HCT116 (cell line): ENCODE measurements at regions not wholly inside any gene's neighbourhood (a gene's known extent, or its start where the extent isn't known, plus 50 kb on each side); places are given as distances from the start of the nearest gene placed in this dataset.

Source experiments
- ELF1 ChIP-seq: IDR thresholded peaks from 2 replicates; pipeline ENCODE4 v1.6.1; 2012; ENCODE audit warnings: low read depth, borderline replicate concordance
- EZH2 ChIP-seq: fragments of 200-600 bp; sonication (generic); IDR thresholded peaks from 2 replicates; pipeline ENCODE4 v1.6.1; 2017; ENCODE audit warnings: antibody characterized with exemption, mixed run types
- EZH2phosphoT487 ChIP-seq: fragments of 200-600 bp; IDR thresholded peaks from 2 replicates; pipeline ENCODE4 v1.6.1; 2018; ENCODE audit warnings: antibody characterized with exemption, borderline replicate concordance
- FOSL1 ChIP-seq: IDR thresholded peaks from 2 replicates; pipeline ENCODE4 v1.6.1; 2012; ENCODE audit warnings: low read depth
- POLR2A ChIP-seq: IDR thresholded peaks from 2 replicates; pipeline ENCODE4 v1.7.0; 2011; ENCODE audit warnings: borderline replicate concordance; ENCODE audit not compliant: insufficient read depth, insufficient read length; ENCODE audit errors: extremely low read depth
- POLR2AphosphoS5 ChIP-seq: IDR thresholded peaks from 2 replicates; pipeline ENCODE4 v1.6.1; 2011; ENCODE audit warnings: mild to moderate bottlenecking, low read depth, low read length, moderate library complexity
- SP1 ChIP-seq: IDR thresholded peaks from 2 replicates; pipeline ENCODE4 v1.6.1; 2012; ENCODE audit warnings: low read depth
- YY1 ChIP-seq: IDR thresholded peaks from 2 replicates; pipeline ENCODE4 v1.6.1; 2011; ENCODE audit warnings: low read length, low read depth, moderate library complexity, mild to moderate bottlenecking; ENCODE audit not compliant: insufficient replicate concordance; ENCODE audit errors: extremely low read depth
- TF ChIP-seq, protein P1 (sequence below), 3 experiments: fragments of 200-600 bp in 1 of 3; sonication (generic) in 1 of 3; IDR thresholded peaks in 2 of 3; conservative IDR thresholded peaks in 1 of 3; 2 replicates each; pipeline ENCODE4 v1.5.1; 2012 to 2017; ENCODE audit warnings: low read depth in 2 of 3, low read length in 2 of 3, antibody characterized with exemption in 1 of 3, borderline replicate concordance in 1 of 3, control low read depth in 1 of 3, mild to moderate bottlenecking in 1 of 3, mixed read lengths in 1 of 3, mixed run types in 1 of 3, moderate library complexity in 1 of 3; ENCODE audit not compliant: insufficient read depth in 1 of 3

DNA sequence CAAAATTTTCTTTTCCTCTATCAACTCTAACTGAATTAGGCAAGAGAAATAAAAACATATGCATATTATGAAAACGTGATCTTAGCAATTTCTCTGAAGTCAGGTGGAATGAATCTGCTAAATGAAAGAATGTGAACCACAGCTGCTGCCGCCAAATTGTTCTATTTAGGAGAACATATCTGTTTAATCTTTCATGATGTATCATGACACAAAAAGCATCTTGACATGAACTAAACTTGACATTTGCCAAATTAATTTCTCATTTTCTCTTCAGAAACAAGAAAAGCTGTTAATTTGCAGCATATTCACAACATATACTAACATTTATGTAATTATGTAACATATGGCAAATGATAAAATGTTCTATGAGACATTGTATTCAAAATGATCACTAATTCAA is 1237.9 kb downstream of the TECRL start:
- no peak for TF ChIP-seq SP1
- no peak for TF ChIP-seq EZH2
- TF ChIP-seq FOSL1, result no peak
- TF ChIP-seq, protein P1, sequence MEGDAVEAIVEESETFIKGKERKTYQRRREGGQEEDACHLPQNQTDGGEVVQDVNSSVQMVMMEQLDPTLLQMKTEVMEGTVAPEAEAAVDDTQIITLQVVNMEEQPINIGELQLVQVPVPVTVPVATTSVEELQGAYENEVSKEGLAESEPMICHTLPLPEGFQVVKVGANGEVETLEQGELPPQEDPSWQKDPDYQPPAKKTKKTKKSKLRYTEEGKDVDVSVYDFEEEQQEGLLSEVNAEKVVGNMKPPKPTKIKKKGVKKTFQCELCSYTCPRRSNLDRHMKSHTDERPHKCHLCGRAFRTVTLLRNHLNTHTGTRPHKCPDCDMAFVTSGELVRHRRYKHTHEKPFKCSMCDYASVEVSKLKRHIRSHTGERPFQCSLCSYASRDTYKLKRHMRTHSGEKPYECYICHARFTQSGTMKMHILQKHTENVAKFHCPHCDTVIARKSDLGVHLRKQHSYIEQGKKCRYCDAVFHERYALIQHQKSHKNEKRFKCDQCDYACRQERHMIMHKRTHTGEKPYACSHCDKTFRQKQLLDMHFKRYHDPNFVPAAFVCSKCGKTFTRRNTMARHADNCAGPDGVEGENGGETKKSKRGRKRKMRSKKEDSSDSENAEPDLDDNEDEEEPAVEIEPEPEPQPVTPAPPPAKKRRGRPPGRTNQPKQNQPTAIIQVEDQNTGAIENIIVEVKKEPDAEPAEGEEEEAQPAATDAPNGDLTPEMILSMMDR (IDR thresholded peaks at IDR 0.05 in 2 of 3, conservative IDR thresholded peaks at IDR 0.05 in 1 of 3; ENCODE audit: borderline replicate concordance in 1 of 3, insufficient read depth in 1 of 3, low read depth in 2 of 3, low read length in 2 of 3), result no peak
- TF ChIP-seq ELF1, result no peak
- TF ChIP-seq POLR2AphosphoS5, result no peak
- no peak for TF ChIP-seq POLR2A
- no peak for TF ChIP-seq EZH2phosphoT487
- TF ChIP-seq YY1, result no peak
